AG09319 (cell line): ENCODE measurements at regions not wholly inside any gene's neighbourhood (a gene's known extent, or its start where the extent isn't known, plus 50 kb on each side); places are given as distances from the start of the nearest gene placed in this dataset.

Experiments
- DNase-seq: peaks from one replicate; pipeline ENCODE4 v3.0.0-alpha.2; 2010; ENCODE audit warnings: low read depth; ENCODE audit errors: extremely low read depth
- TF ChIP-seq, protein P1 (sequence below): IDR thresholded peaks from 2 replicates; pipeline ENCODE4 v1.5.1; 2011; ENCODE audit warnings: low read depth, mild to moderate bottlenecking, inconsistent platforms, low read length, moderate library complexity

DNA sequence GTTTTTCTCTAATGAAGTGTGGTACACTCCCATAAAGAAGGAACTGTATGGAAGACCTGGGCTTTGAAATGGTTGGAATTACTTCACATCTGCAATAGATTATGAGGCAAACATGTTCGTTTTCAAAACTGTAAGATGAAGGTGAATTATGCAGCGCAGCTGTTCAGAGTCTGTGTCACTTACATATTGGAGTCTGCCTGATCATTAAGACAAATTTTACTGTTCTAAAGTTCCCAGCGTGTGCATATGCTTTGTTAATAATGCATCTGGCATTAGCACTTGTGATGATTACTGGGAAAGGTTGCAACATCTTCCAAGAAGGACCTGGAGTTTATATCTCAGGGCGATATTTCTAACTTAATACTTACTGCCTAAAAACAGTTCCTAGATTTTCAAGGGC is 255.2 kb upstream of the ZC3H12C start:
- TF ChIP-seq, protein P1, sequence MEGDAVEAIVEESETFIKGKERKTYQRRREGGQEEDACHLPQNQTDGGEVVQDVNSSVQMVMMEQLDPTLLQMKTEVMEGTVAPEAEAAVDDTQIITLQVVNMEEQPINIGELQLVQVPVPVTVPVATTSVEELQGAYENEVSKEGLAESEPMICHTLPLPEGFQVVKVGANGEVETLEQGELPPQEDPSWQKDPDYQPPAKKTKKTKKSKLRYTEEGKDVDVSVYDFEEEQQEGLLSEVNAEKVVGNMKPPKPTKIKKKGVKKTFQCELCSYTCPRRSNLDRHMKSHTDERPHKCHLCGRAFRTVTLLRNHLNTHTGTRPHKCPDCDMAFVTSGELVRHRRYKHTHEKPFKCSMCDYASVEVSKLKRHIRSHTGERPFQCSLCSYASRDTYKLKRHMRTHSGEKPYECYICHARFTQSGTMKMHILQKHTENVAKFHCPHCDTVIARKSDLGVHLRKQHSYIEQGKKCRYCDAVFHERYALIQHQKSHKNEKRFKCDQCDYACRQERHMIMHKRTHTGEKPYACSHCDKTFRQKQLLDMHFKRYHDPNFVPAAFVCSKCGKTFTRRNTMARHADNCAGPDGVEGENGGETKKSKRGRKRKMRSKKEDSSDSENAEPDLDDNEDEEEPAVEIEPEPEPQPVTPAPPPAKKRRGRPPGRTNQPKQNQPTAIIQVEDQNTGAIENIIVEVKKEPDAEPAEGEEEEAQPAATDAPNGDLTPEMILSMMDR, result no peak
- no peak for DNase-seq

DNA sequence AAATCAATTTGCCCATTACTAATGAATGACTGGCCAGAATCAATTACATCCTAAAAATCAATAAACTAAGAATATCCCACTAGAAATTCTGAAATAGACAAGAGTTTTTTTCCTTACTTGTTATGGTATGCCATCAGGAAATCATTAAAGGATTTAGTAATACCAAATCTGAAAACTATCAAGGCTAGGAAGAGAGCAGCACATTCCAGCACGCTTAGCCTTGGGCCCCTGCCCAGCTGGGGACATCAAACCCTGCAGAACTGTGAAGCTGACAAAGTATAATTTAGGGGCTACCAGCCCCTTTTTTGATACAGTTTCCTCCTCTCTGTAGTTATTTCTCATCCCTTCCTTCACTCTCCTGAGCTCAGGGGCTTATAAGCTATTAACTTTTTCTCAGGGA is 247.8 kb upstream of the ZC3H12C start:
- DNase-seq, result peak; percentile 25
- TF ChIP-seq, protein P1, result no peak

DNA sequence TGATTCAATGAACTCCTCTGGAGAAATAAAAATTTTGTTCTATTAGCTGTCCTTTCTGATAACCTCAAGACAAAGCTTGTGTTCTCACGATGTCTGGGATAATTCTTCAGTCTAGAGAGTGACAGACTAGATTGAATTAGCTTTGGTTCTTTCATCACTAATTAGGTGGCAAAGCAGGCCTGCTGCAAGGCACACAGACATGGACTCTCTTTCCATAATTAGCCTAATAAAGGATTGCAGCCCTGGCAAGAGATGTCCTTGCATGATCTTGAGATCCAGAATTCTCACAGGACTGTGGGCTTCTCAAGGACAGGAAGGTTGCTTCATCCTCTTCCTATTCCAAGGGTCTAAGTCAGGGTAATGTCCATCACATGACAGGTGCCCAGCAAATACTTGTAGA is 245.6 kb upstream of the ZC3H12C start:
- TF ChIP-seq, protein P1, result no peak
- DNase-seq, result no peak

DNA sequence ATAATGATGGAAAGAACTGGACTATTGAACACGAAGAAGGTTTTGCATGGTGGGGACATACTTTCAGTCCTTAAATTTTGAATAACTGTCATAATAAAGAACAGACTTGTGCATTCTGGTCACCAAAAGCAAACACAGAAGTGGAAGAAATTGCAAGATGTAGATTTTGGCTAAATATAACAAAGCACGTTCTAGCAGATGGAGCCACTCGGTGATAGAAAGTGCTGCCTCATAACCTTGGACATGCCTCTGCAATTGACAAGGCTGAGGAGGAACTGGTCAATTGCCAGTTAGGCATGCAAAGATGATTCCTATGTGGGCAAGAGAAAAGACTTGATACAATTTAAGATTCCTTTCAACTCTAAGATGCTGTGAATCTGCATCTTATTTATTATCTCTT is 244.1 kb upstream of the ZC3H12C start:
- TF ChIP-seq, protein P1, result no peak
- DNase-seq, result no peak

DNA sequence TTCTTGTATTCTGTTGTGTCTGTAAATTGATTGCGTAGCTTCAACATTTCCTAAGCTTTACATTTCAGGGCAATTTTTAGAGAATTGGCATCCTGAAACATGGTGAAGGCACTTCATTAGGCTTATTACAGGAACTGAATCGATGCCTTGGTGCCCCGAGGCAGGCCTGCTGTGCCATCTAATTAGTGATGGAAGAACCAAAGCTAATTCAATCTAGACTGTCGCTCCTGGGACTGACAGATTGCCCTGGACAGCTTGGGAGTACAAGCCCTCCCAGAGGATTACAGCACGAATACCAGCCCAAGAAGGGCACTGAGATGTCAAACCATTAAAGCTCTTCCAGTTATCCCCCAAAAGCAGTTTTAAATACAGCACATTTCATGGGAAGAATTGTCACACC is 243.2 kb upstream of the ZC3H12C start:
- TF ChIP-seq, protein P1, result no peak
- DNase-seq, result no peak

DNA sequence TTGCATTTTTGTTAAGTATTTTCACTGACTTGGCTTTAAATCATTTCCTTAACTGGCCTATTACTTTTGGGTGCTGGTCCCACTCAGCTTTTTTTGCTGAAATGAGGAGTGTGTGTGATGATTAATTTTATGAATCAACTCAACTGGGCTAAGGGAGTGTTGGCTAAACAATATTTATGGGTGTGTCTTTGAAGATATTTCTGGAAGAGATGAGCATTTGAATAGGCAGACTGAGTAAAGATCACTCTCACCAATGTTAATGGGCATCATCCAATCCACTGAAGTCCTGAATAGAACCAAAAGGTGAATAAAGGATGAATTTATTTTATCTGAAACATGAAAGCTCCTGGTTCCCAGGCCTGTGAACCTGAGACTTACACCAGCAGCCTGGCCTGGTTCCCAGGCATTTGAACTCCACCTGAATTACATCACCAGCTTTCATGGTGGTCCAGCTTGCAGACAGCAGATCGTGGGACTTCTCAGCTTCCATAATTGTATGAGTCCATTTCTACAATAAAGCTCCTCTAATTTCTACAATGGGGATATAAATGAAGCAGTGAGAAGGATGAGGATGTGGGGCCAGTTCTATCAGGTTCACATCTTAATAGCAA is 241.3 kb upstream of the ZC3H12C start:
- TF ChIP-seq, protein P1, result no peak
- DNase-seq, result no peak

DNA sequence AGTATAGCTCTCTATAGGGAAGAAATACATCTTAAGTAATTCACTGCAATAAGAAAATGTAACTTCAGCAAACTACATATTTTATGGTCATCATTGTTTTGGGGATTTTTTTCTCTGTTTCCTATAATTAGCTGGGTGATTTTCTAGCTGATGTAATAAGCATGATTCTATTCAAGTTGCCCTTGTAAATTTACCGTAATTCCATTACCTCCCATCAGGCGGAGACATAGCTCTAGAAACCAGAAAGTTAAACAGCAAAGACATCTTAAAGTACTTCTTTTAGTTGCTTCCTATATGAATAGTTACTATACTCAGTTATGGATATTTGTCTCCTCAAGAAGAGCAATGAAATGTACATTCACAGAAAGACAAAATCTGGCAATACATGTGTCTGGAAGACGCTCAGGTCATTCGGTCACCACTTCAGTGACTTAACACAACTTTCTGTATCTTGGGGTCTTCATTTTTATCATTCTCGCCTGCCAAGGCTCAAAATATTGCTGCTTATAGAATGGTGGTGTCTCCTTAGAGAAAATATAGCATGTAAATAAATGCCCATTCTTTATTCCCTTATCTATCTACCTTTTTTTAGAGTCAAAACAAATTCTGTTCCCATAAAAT is 239.9 kb upstream of the ZC3H12C start:
- peak; percentile 70 for DNase-seq
- TF ChIP-seq, protein P1, result peak; percentile 74
